ENCODE measurements at regions not wholly inside any gene's neighbourhood (a gene's known extent, or its start where the extent isn't known, plus 50 kb on each side); places are given as distances from the start of the nearest gene placed in this dataset.
"Not testable (repeated sequence)": the region's sequence is repeated elsewhere in the genome, so short reads cannot be mapped to it uniquely, and the experiment has no call there.

DNA sequence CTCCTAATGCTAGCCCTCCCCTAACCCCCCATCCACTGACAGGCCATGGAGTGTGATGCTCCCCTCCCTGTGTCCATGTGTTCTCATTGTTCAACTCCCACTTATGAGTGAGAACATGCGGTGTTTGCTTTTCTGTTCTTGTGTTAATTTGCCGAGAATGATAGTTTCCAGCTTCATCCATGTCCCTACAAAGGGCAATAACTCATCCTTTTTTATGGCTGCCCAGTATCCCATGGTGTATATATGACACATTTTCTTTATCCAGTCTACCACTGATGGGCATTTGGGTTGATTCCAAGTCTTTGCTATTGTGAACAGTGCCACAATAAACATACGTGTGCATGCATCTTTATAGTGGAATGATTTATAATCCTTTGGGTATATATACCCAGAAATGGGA lies 779.0 kb downstream of the PCDH7 start:
- TF ChIP-seq, protein P1, sequence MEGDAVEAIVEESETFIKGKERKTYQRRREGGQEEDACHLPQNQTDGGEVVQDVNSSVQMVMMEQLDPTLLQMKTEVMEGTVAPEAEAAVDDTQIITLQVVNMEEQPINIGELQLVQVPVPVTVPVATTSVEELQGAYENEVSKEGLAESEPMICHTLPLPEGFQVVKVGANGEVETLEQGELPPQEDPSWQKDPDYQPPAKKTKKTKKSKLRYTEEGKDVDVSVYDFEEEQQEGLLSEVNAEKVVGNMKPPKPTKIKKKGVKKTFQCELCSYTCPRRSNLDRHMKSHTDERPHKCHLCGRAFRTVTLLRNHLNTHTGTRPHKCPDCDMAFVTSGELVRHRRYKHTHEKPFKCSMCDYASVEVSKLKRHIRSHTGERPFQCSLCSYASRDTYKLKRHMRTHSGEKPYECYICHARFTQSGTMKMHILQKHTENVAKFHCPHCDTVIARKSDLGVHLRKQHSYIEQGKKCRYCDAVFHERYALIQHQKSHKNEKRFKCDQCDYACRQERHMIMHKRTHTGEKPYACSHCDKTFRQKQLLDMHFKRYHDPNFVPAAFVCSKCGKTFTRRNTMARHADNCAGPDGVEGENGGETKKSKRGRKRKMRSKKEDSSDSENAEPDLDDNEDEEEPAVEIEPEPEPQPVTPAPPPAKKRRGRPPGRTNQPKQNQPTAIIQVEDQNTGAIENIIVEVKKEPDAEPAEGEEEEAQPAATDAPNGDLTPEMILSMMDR (IDR thresholded peaks at IDR 0.05; ENCODE audit: low read length) = not testable (repeated sequence)
- not testable (repeated sequence) for TF ChIP-seq EZH2 (IDR thresholded peaks at IDR 0.05; ENCODE audit: borderline replicate concordance, low read length)

All from OCI-LY1 (cell line).